Vagina (tissue), 2 donors: ENCODE measurements at regions not wholly inside any gene's neighbourhood (a gene's known extent, or its start where the extent isn't known, plus 50 kb on each side); places are given as distances from the start of the nearest gene placed in this dataset.

ENCODE experiments used
- POLR2A ChIP-seq, 2 donors: fragments of 450-650 bp; IDR thresholded peaks; one replicate each; pipeline ENCODE4 v1.6.1; 2017; ENCODE audit warnings: antibody characterized with exemption in 2 of 2, mild to moderate bottlenecking in 2 of 2, moderate library complexity in 2 of 2
- TF ChIP-seq, protein P1 (sequence below), 3 experiments: fragments of 450-650 bp in 2 of 3; fragments of 200-600 bp in 1 of 3; sonication (generic) in 1 of 3; IDR thresholded peaks; one replicate each; pipeline ENCODE4 v1.5.1; 2017 to 2019; ENCODE audit warnings: antibody characterized with exemption in 3 of 3, mild to moderate bottlenecking in 2 of 3, moderate library complexity in 2 of 3

DNA sequence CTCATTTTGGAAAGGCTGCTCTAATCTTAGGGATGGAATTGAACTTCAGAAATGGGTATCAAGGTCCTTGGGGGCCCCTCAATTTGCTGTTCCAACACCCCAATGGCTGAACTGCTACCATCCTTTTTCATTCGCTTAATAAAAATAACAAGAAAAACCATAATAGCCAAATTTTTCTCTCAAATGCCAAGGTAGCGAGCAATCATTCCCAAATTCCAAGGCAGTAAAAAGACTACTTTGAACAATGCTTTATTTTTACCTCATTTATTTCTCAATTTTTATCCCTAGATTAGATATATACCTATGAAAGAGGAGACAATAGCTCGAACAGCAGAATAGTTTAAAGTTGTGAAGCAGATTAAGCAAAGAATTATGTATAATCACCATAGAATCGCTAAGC lies 323.4 kb upstream of the SLC7A11 start:
- TF ChIP-seq, protein P1, sequence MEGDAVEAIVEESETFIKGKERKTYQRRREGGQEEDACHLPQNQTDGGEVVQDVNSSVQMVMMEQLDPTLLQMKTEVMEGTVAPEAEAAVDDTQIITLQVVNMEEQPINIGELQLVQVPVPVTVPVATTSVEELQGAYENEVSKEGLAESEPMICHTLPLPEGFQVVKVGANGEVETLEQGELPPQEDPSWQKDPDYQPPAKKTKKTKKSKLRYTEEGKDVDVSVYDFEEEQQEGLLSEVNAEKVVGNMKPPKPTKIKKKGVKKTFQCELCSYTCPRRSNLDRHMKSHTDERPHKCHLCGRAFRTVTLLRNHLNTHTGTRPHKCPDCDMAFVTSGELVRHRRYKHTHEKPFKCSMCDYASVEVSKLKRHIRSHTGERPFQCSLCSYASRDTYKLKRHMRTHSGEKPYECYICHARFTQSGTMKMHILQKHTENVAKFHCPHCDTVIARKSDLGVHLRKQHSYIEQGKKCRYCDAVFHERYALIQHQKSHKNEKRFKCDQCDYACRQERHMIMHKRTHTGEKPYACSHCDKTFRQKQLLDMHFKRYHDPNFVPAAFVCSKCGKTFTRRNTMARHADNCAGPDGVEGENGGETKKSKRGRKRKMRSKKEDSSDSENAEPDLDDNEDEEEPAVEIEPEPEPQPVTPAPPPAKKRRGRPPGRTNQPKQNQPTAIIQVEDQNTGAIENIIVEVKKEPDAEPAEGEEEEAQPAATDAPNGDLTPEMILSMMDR (IDR thresholded peaks at IDR 0.05), result no peak
- no peak for TF ChIP-seq POLR2A (IDR thresholded peaks at IDR 0.05)
